ENCODE measurements at regions not wholly inside any gene's neighbourhood (a gene's known extent, or its start where the extent isn't known, plus 50 kb on each side); places are given as distances from the start of the nearest gene placed in this dataset.

DNA sequence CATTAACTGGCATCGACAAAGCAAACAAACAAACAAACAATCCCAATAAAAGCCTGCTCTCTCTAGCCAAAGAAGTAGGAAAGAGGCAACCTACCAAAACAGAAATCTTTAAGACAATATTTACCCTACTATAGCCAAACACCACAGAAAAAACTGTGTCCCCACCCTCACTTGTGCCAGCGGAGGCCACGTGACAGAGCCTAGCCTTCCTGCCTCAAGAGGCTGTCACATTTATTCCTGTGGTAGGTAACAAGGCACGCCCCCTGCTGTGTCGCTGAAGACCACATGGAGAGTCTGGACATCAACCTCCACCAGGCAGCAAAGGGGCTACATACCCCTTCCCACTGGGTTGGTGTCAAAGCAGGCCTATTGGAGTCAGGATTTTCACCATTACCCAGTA, 148.1 kb downstream of the LMNTD1 start:
- TF ChIP-seq ZNF274 (IDR thresholded peaks at IDR 0.05; ENCODE audit: borderline replicate concordance, extremely low read depth, low read length) = no peak
- no peak for TF ChIP-seq RFX5 (IDR thresholded peaks at IDR 0.05; ENCODE audit: borderline replicate concordance, low read depth, low read length)
- TF ChIP-seq EZH2 (IDR thresholded peaks at IDR 0.05; ENCODE audit: low read depth, low read length, severe bottlenecking) = no peak
- TF ChIP-seq, protein P1, sequence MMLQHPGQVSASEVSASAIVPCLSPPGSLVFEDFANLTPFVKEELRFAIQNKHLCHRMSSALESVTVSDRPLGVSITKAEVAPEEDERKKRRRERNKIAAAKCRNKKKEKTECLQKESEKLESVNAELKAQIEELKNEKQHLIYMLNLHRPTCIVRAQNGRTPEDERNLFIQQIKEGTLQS (IDR thresholded peaks at IDR 0.05; ENCODE audit: insufficient read depth, low read depth, low read length) = no peak
- TF ChIP-seq, protein P2, sequence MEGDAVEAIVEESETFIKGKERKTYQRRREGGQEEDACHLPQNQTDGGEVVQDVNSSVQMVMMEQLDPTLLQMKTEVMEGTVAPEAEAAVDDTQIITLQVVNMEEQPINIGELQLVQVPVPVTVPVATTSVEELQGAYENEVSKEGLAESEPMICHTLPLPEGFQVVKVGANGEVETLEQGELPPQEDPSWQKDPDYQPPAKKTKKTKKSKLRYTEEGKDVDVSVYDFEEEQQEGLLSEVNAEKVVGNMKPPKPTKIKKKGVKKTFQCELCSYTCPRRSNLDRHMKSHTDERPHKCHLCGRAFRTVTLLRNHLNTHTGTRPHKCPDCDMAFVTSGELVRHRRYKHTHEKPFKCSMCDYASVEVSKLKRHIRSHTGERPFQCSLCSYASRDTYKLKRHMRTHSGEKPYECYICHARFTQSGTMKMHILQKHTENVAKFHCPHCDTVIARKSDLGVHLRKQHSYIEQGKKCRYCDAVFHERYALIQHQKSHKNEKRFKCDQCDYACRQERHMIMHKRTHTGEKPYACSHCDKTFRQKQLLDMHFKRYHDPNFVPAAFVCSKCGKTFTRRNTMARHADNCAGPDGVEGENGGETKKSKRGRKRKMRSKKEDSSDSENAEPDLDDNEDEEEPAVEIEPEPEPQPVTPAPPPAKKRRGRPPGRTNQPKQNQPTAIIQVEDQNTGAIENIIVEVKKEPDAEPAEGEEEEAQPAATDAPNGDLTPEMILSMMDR (IDR thresholded peaks at IDR 0.05; ENCODE audit: control extremely low read depth in 1 of 3, insufficient read depth in 1 of 3, low read depth in 1 of 3, low read length in 3 of 3) = no peak
- no peak for TF ChIP-seq EP300 (IDR thresholded peaks at IDR 0.05; ENCODE audit: borderline replicate concordance in 1 of 2, low read depth in 2 of 2, low read length in 2 of 2)
- TF ChIP-seq, protein P3, sequence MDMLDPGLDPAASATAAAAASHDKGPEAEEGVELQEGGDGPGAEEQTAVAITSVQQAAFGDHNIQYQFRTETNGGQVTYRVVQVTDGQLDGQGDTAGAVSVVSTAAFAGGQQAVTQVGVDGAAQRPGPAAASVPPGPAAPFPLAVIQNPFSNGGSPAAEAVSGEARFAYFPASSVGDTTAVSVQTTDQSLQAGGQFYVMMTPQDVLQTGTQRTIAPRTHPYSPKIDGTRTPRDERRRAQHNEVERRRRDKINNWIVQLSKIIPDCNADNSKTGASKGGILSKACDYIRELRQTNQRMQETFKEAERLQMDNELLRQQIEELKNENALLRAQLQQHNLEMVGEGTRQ (IDR thresholded peaks at IDR 0.05; ENCODE audit: low read length) = no peak
- TF ChIP-seq BCL11A (IDR thresholded peaks at IDR 0.05; ENCODE audit: low read depth in 2 of 2, low read length in 2 of 2) = no peak
- TF ChIP-seq POLR2A (IDR thresholded peaks at IDR 0.05; ENCODE audit: control extremely low read depth in 1 of 2, low read depth in 2 of 2, low read length in 2 of 2) = no peak
- no peak for TF ChIP-seq POLR2AphosphoS5 (IDR thresholded peaks at IDR 0.05; ENCODE audit: low read depth, low read length)

Data from H1 (cell line).